Natural killer cell (primary cell): ENCODE measurements at regions not wholly inside any gene's neighbourhood (a gene's known extent, or its start where the extent isn't known, plus 50 kb on each side); places are given as distances from the start of the nearest gene placed in this dataset.

Experiments
- ATAC-seq, 3 donors: fragments of 150-1000 bp in 2 of 3; fragments of 200-7000 bp in 1 of 3; cut with Tn5 transposase; 1 replicate in 1 of 3; 2 replicates in 2 of 3; pipeline ENCODE4 v1.10.0; 2021; ENCODE audit warnings: mild to moderate bottlenecking in 2 of 3, moderate library complexity in 2 of 3
- DNase-seq, 2 donors: peaks; one replicate each; pipeline versions ENCODE4 v3.0.0 to v3.0.0-alpha.2; 2013 to 2021; ENCODE audit warnings: mixed read lengths in 1 of 2
- H3K27ac ChIP-seq: one replicate; pipeline ENCODE4 v1.5.1; 2013; ENCODE audit warnings: mild to moderate bottlenecking, low read length
- H3K27me3 ChIP-seq: one replicate; pipeline ENCODE4 v1.6.1; 2013; ENCODE audit warnings: low read length; ENCODE audit not compliant: control insufficient read depth, insufficient read depth
- H3K36me3 ChIP-seq: one replicate; pipeline ENCODE4 v1.6.1; 2013; ENCODE audit warnings: low read length; ENCODE audit not compliant: control insufficient read depth, insufficient read depth
- H3K4me1 ChIP-seq: one replicate; pipeline ENCODE4 v1.6.1; 2013; ENCODE audit warnings: low read length; ENCODE audit not compliant: control insufficient read depth, insufficient read depth
- H3K4me3 ChIP-seq: one replicate; pipeline ENCODE4 v1.5.1; 2013; ENCODE audit warnings: low read length
- H3K9me3 ChIP-seq: one replicate; pipeline ENCODE4 v1.6.1; 2013; ENCODE audit warnings: low read length; ENCODE audit not compliant: control insufficient read depth, insufficient read depth
- H3K27ac Mint-ChIP-seq, 2 donors: one replicate each; pipeline ENCODE4 v1.8.0; 2022; ENCODE audit warnings: mild to moderate bottlenecking in 2 of 2, mixed read lengths in 2 of 2, moderate library complexity in 1 of 2
- H3K27me3 Mint-ChIP-seq, 2 donors: one replicate each; pipeline ENCODE4 v1.8.0; 2022; ENCODE audit warnings: low read depth in 2 of 2, mixed read lengths in 2 of 2
- H3K36me3 Mint-ChIP-seq: one replicate; pipeline ENCODE4 v1.8.0; 2022; ENCODE audit warnings: mixed read lengths
- H3K4me1 Mint-ChIP-seq, 2 donors: one replicate each; pipeline ENCODE4 v1.8.0; 2022; ENCODE audit warnings: mixed read lengths in 2 of 2
- H3K4me3 Mint-ChIP-seq: one replicate; pipeline ENCODE4 v1.8.0; 2022; ENCODE audit warnings: mild to moderate bottlenecking, moderate library complexity, mixed read lengths
- H3K9me3 Mint-ChIP-seq, 2 donors: one replicate each; pipeline ENCODE4 v1.8.0; 2022; ENCODE audit warnings: mixed read lengths in 2 of 2
- CTCF ChIP-seq: fragments of 200-600 bp; IDR thresholded peaks from one replicate; pipeline ENCODE4 v1.8.0; 2022; ENCODE audit warnings: antibody characterized with exemption
- WGBS: methylation state at CpG from one replicate; pipeline ENCODE4 v1.1.7; 2013; ENCODE audit warnings: missing lambda C conversion rate; ENCODE audit not compliant: insufficient coverage; 5-methylcytosine and 5-hydroxymethylcytosine counted together
- intact Hi-C: fragments of 100-400 bp; cut with micrococcal nuclease; formaldehyde crosslinking; loops from one replicate; pipeline ENCODE4 v1.14.2; 2022

DNA sequence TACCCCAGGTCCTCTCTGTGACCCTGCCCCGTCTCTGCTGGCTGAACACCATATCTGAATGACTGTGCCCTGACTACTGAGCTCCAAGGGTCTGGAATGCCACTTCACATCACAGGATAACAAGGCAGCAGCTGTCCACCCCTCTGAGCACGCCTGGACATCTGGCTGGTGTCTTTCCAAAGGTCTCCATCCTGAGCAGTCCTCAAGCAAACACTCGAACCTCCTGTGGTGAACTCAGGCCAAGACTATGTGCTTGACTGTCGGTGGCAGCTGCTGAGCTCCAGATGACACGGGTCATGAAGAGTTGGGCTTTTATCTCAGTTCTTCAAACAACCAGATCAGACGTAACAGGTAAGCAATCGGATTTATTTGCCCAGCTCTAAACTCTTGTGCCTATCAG, 117.2 kb upstream of the BCL2L14 start:
- H3K36me3 Mint-ChIP-seq: no peaks in the 10 kb centered on the region
- 81% methylated on average over 7 of the region's 7 CpGs for WGBS
- Histone ChIP-seq H3K27me3 (peaks cover 2% of the 10 kb centered on the region), H3K4me1 (peaks cover 2% of the 10 kb centered on the region), H3K9me3 (no peaks in the 10 kb centered on the region), H3K4me3 (no peak overlapping the region), H3K27ac (no peak overlapping the region), H3K36me3 (no peaks in the 10 kb centered on the region)
- TF ChIP-seq CTCF: no peak
- H3K4me1 Mint-ChIP-seq: peaks cover 18% of the 10 kb centered on the region in 2 donors
- H3K9me3 Mint-ChIP-seq: no peaks in the 10 kb centered on the region
- ATAC-seq (no peak), DNase-seq (no peak)
- intact Hi-C loops: no loop called here
- H3K4me3 Mint-ChIP-seq: no peak overlapping the region
- peaks cover 31 to 69% of the 10 kb centered on the region in 2 donors for H3K27me3 Mint-ChIP-seq
- H3K27ac Mint-ChIP-seq: no peak overlapping the region

DNA sequence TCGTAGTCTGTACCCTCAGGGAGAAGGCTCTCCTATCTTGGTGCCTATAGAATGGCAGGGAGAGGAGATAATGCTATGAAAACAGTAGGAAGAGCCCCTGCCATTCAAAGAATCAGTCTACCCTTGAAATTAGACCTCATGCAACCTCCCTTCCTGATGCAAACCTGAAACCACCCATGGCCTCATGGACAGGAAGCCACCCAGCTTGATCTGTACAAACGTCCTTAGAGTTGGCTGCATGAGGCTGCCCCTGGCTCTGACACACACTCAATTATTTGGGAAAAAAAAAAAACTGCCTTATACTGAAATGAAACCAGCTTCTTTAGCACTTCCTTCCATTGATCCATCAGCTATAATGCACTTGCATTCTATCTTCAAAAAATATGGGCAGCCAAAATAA, 116.6 kb upstream of the BCL2L14 start:
- 50% methylated on average over 2 of the region's 2 CpGs for WGBS
- ATAC-seq: no peak

DNA sequence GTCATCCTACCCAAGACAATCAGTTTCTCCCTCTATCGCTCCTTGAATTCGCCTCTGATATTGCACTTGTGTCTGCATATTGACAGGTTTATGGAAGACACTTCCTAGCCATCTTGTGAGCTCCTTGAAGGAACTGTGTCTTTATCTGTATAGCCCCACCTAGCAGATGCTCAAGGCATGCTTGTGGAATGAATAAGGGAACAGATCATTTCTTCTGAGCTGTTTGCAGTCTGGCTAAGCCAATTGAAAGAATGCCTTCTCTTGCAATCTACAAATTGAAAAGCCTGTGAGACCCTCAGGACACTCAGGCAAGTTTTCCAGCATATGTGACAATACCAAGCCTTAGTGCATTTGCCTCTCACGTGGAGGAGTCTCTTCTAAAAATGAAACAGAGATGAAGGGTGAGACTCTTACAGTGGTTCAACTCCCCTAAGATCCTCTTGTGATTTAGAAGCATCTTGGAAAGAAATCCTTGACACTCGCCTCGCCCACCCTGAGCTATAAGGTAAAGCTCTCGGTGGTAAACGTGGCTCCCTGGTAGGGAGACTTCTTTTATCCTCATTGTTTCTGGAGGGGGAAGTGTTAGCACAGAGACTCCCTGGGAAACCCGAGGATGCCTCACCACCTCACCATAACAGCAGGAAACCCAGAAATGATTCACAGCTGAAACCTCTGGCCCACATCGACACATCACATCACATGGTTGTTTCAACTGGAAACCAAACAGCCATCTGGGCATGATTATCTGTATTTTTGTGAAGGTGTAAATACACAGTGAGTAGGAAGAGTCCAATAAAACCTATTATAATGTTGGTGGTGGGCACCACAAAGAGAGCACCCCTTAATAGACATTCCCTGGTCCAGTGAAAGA, 112.3 kb upstream of the BCL2L14 start:
- intact Hi-C loops: loop anchor here (1.0 kb wide), 1 partner anchor 23 kb away; no protein-coding TSS in a partner anchor
- peak overlapping the region in 1 of 2 donors; percentile 64 for H3K27ac Mint-ChIP-seq
- H3K9me3 Mint-ChIP-seq: no peaks in the 10 kb centered on the region
- ATAC-seq (peak; percentile 54 to 87 (median 86)), DNase-seq (peak; percentile 27 to 31)
- 85% methylated on average over 6 of the region's 9 CpGs for WGBS
- H3K4me3 Mint-ChIP-seq: peak overlapping the region; percentile 10
- no peak for TF ChIP-seq CTCF
- peaks cover 27 to 30% of the 10 kb centered on the region in 2 donors for H3K4me1 Mint-ChIP-seq
- Histone ChIP-seq H3K27ac (no peak overlapping the region), H3K4me1 (peaks cover 14% of the 10 kb centered on the region), H3K27me3 (no peaks in the 10 kb centered on the region), H3K36me3 (no peaks in the 10 kb centered on the region), H3K9me3 (no peaks in the 10 kb centered on the region), H3K4me3 (no peak overlapping the region)
- no peaks in the 10 kb centered on the region for H3K36me3 Mint-ChIP-seq
- peaks cover 20 to 45% of the 10 kb centered on the region in 2 donors for H3K27me3 Mint-ChIP-seq

More for the DNA sequence above, 116.6 kb upstream of the BCL2L14 start:
- H3K4me3 ChIP-seq: no peak overlapping the region
- no peak overlapping the region for H3K27ac Mint-ChIP-seq
- intact Hi-C loops: no loop called here
- no peaks in the 10 kb centered on the region for H3K36me3 ChIP-seq
- no peak for DNase-seq
- H3K4me3 Mint-ChIP-seq: no peak overlapping the region
- peaks cover 24 to 65% of the 10 kb centered on the region in 2 donors for H3K27me3 Mint-ChIP-seq
- H3K9me3 ChIP-seq: no peaks in the 10 kb centered on the region
- no peak for TF ChIP-seq CTCF
- no peaks in the 10 kb centered on the region for H3K9me3 Mint-ChIP-seq
- H3K27ac ChIP-seq: no peak overlapping the region
- peaks cover 24 to 25% of the 10 kb centered on the region in 2 donors for H3K4me1 Mint-ChIP-seq
- no peaks in the 10 kb centered on the region for H3K36me3 Mint-ChIP-seq
- peaks cover 2% of the 10 kb centered on the region for H3K27me3 ChIP-seq
- H3K4me1 ChIP-seq: peaks cover 8% of the 10 kb centered on the region
